ENCODE measurements at regions not wholly inside any gene's neighbourhood (a gene's known extent, or its start where the extent isn't known, plus 50 kb on each side); places are given as distances from the start of the nearest gene placed in this dataset.

DNA sequence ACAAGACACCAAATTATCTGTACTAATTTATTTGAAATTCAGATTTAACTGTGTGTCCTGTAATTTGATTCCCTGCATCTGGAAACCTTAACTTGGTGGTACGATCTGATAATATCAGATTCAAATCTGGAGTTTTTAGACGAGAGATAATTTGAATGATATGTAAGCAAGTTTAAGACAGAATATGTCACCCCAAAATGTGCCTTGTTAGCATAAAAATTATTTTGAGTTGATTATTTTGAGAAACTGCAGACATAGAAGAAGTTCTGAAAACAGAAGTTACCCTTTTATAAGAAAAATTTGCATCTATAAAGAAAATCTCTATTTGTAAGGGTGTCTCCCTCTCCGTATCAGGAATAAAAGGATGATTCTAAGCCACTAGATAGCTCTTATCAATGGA lies 1202.8 kb downstream of the ROBO2 start:
- Histone ChIP-seq H3K4me1 (no peaks in the 10 kb centered on the region), H3K36me3 (no peaks in the 10 kb centered on the region), H3K27me3 (no peaks in the 10 kb centered on the region), H3K4me3 (no peak overlapping the region), H3K27ac (no peak overlapping the region), H3K9me3 (peaks cover 10 to 13% of the 10 kb centered on the region in 2 donors)
- intact Hi-C loops (cut with DNase I) = no loop called here
- no peak for DNase-seq (ENCODE audit: low spot score in 2 of 2)
- TF ChIP-seq, protein P1, sequence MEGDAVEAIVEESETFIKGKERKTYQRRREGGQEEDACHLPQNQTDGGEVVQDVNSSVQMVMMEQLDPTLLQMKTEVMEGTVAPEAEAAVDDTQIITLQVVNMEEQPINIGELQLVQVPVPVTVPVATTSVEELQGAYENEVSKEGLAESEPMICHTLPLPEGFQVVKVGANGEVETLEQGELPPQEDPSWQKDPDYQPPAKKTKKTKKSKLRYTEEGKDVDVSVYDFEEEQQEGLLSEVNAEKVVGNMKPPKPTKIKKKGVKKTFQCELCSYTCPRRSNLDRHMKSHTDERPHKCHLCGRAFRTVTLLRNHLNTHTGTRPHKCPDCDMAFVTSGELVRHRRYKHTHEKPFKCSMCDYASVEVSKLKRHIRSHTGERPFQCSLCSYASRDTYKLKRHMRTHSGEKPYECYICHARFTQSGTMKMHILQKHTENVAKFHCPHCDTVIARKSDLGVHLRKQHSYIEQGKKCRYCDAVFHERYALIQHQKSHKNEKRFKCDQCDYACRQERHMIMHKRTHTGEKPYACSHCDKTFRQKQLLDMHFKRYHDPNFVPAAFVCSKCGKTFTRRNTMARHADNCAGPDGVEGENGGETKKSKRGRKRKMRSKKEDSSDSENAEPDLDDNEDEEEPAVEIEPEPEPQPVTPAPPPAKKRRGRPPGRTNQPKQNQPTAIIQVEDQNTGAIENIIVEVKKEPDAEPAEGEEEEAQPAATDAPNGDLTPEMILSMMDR (IDR thresholded peaks at IDR 0.05) = no peak

GRCh38 chr3:78244136-78244535 lies 1204.2 kb downstream of the ROBO2 start:
- no peak for DNase-seq (ENCODE audit: low spot score in 2 of 2)
- intact Hi-C loops (cut with DNase I) = no loop called here
- Histone ChIP-seq H3K27me3 (no peaks in the 10 kb centered on the region), H3K27ac (no peak overlapping the region), H3K36me3 (no peaks in the 10 kb centered on the region), H3K4me3 (no peak overlapping the region), H3K4me1 (no peaks in the 10 kb centered on the region), H3K9me3 (peaks cover 10 to 13% of the 10 kb centered on the region in 2 donors)
- TF ChIP-seq, protein P1 (IDR thresholded peaks at IDR 0.05) = no peak

- Histone ChIP-seq H3K9me3 (peaks cover 0 to 6% of the 10 kb centered on the region in 2 donors), H3K36me3 (no peaks in the 10 kb centered on the region), H3K27me3 (no peaks in the 10 kb centered on the region), H3K27ac (no peak overlapping the region), H3K4me3 (no peak overlapping the region), H3K4me1 (no peaks in the 10 kb centered on the region)
- intact Hi-C loops (cut with DNase I) = no loop called here
- TF ChIP-seq, protein P1 (IDR thresholded peaks at IDR 0.05) = no peak
- no peak for DNase-seq (ENCODE audit: low spot score in 2 of 2)
Measured at GRCh38 chr3:78249294-78249693, 1209.4 kb downstream of the ROBO2 start.

- intact Hi-C loops (cut with DNase I) = no loop called here
- Histone ChIP-seq H3K36me3 (no peaks in the 10 kb centered on the region), H3K4me3 (no peak overlapping the region), H3K27me3 (no peaks in the 10 kb centered on the region), H3K27ac (no peak overlapping the region), H3K4me1 (no peaks in the 10 kb centered on the region), H3K9me3 (no peaks in the 10 kb centered on the region)
- no peak for DNase-seq (ENCODE audit: low spot score in 2 of 2)
- TF ChIP-seq, protein P1 (IDR thresholded peaks at IDR 0.05) = no peak
Measured at GRCh38 chr3:78253860-78254259, 1214.0 kb downstream of the ROBO2 start.

- H3K9me3 ChIP-seq = no peaks in the 10 kb centered on the region
- H3K27me3 ChIP-seq = no peaks in the 10 kb centered on the region
- no peak for DNase-seq (ENCODE audit: low spot score in 2 of 2)
- TF ChIP-seq, protein P1 (IDR thresholded peaks at IDR 0.05) = no peak
- no peak overlapping the region for H3K4me3 ChIP-seq
- no peaks in the 10 kb centered on the region for H3K4me1 ChIP-seq
- no peak overlapping the region for H3K27ac ChIP-seq
- intact Hi-C loops (cut with DNase I) = no loop called here
- no peaks in the 10 kb centered on the region for H3K36me3 ChIP-seq
Measured at GRCh38 chr3:78255403-78255802, 1215.5 kb downstream of the ROBO2 start.

- H3K9me3 ChIP-seq = no peaks in the 10 kb centered on the region
- no peak overlapping the region for H3K4me3 ChIP-seq
- no peak for DNase-seq (ENCODE audit: low spot score in 2 of 2)
- H3K27ac ChIP-seq = no peak overlapping the region
- no peaks in the 10 kb centered on the region for H3K4me1 ChIP-seq
- H3K27me3 ChIP-seq = no peaks in the 10 kb centered on the region
- intact Hi-C loops (cut with DNase I) = no loop called here
- H3K36me3 ChIP-seq = no peaks in the 10 kb centered on the region
- TF ChIP-seq, protein P1 (IDR thresholded peaks at IDR 0.05) = no peak
Measured at GRCh38 chr3:78256123-78256522, 1216.2 kb downstream of the ROBO2 start.
